ENCODE measurements at regions not wholly inside any gene's neighbourhood (a gene's known extent, or its start where the extent isn't known, plus 50 kb on each side); places are given as distances from the start of the nearest gene placed in this dataset.

DNA sequence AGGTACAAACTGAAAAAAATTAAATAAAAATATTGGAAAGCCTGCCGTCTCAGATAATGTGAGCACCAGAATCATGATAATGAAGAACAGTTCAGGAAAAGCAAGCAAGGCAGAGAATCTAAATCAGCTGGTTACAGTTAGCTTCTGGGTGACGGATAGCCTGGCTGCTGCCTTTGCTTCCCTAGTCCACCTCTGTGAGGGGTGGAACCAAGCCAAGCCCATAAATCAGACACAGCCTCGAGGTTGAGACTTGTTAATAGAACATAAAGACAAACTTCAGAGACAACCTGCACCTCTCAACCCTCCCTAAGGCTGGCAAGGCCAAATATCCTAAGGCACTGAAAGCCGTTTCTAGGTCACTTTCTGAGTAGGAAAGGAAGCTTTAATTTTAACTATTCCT is 334.7 kb upstream of the SLC39A10 start:
- POLR2A ChIA-PET (ENCODE audit: unreplicated experiment) = no interaction called here
- intact Hi-C loops (cut with micrococcal nuclease) = loop anchor here (10.0 kb wide), 1 partner anchor 172 kb away; no protein-coding TSS in a partner anchor
- DNase-seq (peak; percentile 68), ATAC-seq (no peak)
- no TSS peak for BruUV-seq (replicated peaks)
- Histone ChIP-seq H3K9me2 (replicated peaks; ENCODE audit: low read length) (no peaks in the 10 kb centered on the region), H3K4me1 (ENCODE audit: insufficient read depth, low read length) (peaks cover 29% of the 10 kb centered on the region), H3K9ac (ENCODE audit: low read length) (no peak overlapping the region), H3K79me2 (ENCODE audit: low read length) (no peaks in the 10 kb centered on the region), H3K4me3 (ENCODE audit: low read length) (no peak overlapping the region), H2AFZ (ENCODE audit: low read length) (no peak overlapping the region), H3K4me2 (ENCODE audit: low read length) (no peak overlapping the region), H3F3A (ENCODE audit: low read length, unreplicated experiment) (no peaks in the 10 kb centered on the region), H3K27me3 (ENCODE audit: low read length) (no peaks in the 10 kb centered on the region), H4K20me1 (ENCODE audit: low read length) (no peaks in the 10 kb centered on the region), H3K27ac (ENCODE audit: low read length) (no peak overlapping the region), H3K36me3 (ENCODE audit: low read depth, low read length) (no peaks in the 10 kb centered on the region), H3K9me3 (ENCODE audit: low read length) (no peaks in the 10 kb centered on the region)
- CTCF ChIA-PET = no interaction called here
- TF ChIP-seq EZH2phosphoT487 (IDR thresholded peaks at IDR 0.05; ENCODE audit: borderline replicate concordance, low read length) (no peak), EZH2 (IDR thresholded peaks at IDR 0.05; ENCODE audit: low read length, unreplicated experiment) (no peak)
- TF ChIP-seq, protein P1, sequence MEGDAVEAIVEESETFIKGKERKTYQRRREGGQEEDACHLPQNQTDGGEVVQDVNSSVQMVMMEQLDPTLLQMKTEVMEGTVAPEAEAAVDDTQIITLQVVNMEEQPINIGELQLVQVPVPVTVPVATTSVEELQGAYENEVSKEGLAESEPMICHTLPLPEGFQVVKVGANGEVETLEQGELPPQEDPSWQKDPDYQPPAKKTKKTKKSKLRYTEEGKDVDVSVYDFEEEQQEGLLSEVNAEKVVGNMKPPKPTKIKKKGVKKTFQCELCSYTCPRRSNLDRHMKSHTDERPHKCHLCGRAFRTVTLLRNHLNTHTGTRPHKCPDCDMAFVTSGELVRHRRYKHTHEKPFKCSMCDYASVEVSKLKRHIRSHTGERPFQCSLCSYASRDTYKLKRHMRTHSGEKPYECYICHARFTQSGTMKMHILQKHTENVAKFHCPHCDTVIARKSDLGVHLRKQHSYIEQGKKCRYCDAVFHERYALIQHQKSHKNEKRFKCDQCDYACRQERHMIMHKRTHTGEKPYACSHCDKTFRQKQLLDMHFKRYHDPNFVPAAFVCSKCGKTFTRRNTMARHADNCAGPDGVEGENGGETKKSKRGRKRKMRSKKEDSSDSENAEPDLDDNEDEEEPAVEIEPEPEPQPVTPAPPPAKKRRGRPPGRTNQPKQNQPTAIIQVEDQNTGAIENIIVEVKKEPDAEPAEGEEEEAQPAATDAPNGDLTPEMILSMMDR (conservative IDR thresholded peaks at IDR 0.05; ENCODE audit: low read depth, low read length) = no peak

DNA sequence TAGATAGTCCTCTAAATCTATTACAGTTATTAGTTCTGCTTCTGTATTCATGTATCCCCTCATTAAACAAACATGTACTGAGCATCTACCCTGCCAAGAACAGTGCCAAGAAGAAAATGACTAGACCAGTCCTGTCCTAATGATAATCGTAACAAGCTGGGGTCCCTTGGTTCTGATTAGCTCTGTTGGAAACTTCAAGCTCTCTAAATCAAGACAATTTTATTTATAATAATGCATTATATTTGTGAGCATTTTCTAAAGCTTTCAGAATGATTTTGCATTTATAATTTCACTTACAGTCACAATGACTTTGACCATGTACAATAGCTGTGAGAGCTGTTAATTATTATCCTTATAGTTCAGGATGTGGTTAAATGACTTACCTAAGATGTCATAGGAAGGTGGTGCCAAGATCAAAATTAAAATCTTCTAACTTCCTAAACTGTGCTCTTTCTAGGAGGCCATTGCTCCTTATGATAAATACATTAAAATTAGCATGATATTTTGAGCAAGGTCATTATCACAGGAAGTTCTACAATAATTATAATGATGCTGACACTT is 336.5 kb upstream of the SLC39A10 start:
- Histone ChIP-seq H3K27ac (ENCODE audit: low read length) (peak overlapping the region; percentile 25), H3K27me3 (ENCODE audit: low read length) (no peaks in the 10 kb centered on the region)
- POLR2A ChIA-PET (ENCODE audit: unreplicated experiment) = no interaction called here

More for the DNA sequence above, 336.5 kb upstream of the SLC39A10 start:
- ATAC-seq = no peak
- Histone ChIP-seq H3K9me3 (ENCODE audit: low read length) (no peaks in the 10 kb centered on the region), H3K9ac (ENCODE audit: low read length) (no peak overlapping the region), H3K36me3 (ENCODE audit: low read depth, low read length) (no peaks in the 10 kb centered on the region), H3K79me2 (ENCODE audit: low read length) (no peaks in the 10 kb centered on the region), H3K4me3 (ENCODE audit: low read length) (no peak overlapping the region), H3K4me2 (ENCODE audit: low read length) (peak overlapping the region; percentile 55; the same call in 1 of the 2 replicates), H3K4me1 (ENCODE audit: insufficient read depth, low read length) (peaks cover 29% of the 10 kb centered on the region), H4K20me1 (ENCODE audit: low read length) (no peaks in the 10 kb centered on the region), H2AFZ (ENCODE audit: low read length) (no peak overlapping the region), H3K9me2 (replicated peaks; ENCODE audit: low read length) (no peaks in the 10 kb centered on the region), H3F3A (ENCODE audit: low read length, unreplicated experiment) (no peaks in the 10 kb centered on the region)
- intact Hi-C loops (cut with micrococcal nuclease) = loop anchor here (10.0 kb wide), 1 partner anchor 174 kb away; no protein-coding TSS in a partner anchor
- TF ChIP-seq EZH2phosphoT487 (IDR thresholded peaks at IDR 0.05; ENCODE audit: borderline replicate concordance, low read length) (no peak), EZH2 (IDR thresholded peaks at IDR 0.05; ENCODE audit: low read length, unreplicated experiment) (no peak)
- TF ChIP-seq, protein P1 (conservative IDR thresholded peaks at IDR 0.05; ENCODE audit: low read depth, low read length) = no peak
- no TSS peak for BruUV-seq (replicated peaks)
- CTCF ChIA-PET = interaction anchor here (0.5 to 2.0 kb wide), 3 partner anchors 228 to 340 kb away, joined by 3 to 6 read pairs (median 6); no protein-coding TSS in a partner anchor
- DNase-seq = peak; percentile 27
